HG03432 (cell line): ENCODE measurements at regions not wholly inside any gene's neighbourhood (a gene's known extent, or its start where the extent isn't known, plus 50 kb on each side); places are given as distances from the start of the nearest gene placed in this dataset.

Experiments
- ATAC-seq: cut with Tn5 transposase; IDR thresholded peaks from one replicate; pipeline ENCODE4 v1.9.1; 2021; ENCODE audit warnings: mild to moderate bottlenecking, moderate library complexity; ENCODE audit not compliant: unreplicated experiment

- no peak for ATAC-seq
These were observed 142.7 kb upstream of the SLC35B3 start for GRCh38 chr6:8578006-8578405.

GRCh38 chr6:8574749-8575468, 139.6 kb upstream of the SLC35B3 start:
- ATAC-seq: no peak

GRCh38 chr6:8574311-8574710, 139.0 kb upstream of the SLC35B3 start:
- ATAC-seq: no peak

DNA sequence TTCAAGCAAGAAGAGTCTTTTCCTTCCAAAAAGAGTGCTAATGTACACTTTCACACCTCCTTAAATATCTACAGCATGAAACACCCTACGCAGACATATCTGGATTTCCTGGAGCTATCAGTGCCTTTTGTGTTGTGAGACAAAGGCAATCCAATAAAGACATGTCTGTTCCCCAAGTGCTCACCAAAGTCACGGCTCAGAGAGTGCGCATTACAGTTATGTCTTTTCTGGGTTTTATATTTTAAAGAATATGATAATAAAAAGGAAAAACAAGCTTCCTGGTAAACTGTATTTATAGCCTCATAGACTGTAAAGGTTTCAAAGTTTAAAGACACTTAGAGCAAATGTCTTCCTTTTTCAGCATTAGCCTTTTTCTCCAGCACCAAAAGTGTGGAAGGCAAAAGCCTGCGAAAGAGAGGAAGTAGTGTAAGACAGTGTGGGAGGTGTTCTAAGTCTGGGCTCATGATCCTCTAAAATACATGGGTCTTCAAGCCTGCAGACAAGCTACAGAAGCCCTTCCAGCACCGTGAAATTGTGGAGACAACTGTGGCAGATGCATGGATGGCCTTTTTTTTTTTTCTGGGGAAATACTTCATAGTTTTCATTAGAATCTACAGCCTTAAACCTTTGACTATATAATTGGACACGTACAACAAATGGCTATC, 135.0 kb upstream of the SLC35B3 start:
- no peak for ATAC-seq

- no peak for ATAC-seq
These were observed 126.8 kb upstream of the SLC35B3 start for GRCh38 chr6:8562125-8562524.

DNA sequence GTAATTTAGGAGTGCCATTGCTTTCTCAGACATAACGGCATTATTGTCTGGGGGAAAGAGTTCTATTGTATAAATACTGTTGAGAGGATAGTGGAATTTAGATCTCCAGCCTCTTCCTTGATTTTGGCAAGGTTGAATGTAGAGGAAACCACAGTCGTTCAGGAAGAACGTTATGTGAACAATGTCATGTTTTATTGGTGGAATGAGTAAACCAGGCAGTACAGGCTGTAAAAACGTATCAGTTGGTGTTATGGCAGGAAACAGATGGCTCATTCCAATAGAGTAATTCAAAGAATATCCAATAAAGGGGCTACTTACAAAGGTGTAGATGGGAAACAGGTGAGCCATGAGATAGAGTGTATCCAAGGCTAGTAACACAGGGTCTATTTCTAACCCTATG, 123.6 kb upstream of the SLC35B3 start:
- ATAC-seq: no peak

GRCh38 chr6:8557014-8557748, 121.8 kb upstream of the SLC35B3 start:
- ATAC-seq: no peak

DNA sequence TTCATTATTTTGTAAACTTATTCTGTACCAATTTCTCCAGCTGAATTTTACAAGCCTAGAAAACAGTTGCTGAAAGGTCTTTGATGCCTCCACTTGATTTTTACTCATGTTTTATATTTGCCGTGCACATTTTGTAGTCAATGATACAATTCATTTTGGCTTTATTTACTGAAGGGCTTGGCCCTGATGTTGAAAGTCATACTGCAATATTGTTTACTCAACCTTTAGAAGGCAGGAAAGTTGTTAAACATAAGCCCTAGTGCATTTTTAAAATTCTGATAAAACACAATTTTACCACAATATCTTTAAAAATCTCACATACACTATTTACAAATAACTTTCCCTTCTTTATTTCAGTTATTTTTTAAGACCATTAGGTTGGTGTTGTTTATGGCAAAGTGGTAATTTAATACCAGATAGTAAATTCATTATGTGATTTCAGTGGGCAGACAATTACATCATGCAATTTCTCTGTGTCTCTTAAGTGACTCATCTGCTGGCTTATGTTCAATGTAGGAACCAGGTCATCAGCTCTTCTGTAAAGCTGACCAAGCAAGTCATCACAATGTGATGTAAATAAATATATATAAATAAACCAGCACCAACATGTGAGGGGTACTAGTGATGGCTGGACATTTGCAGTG, 121.1 kb upstream of the SLC35B3 start:
- ATAC-seq: no peak

- no peak for ATAC-seq
These were observed 116.6 kb upstream of the SLC35B3 start for GRCh38 chr6:8551993-8552392.

DNA sequence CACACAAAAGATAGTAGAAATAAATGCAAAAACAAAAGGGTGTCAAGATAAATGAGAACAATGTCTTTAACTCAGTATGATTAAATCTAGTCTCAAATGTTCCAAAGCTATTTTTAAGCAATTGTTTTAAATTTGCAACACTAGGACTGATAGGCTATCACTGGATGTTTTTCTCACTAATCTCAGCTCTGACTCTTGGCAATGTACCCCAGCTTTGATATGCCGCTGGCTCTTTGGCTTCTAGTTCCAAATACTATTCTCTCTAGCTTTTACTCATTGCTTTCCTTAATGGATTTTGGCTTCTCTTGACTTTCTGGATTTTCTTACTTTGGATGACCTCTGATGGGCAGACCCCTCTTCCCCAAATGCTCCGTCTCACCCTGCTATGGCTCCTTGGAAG, 116.0 kb upstream of the SLC35B3 start:
- no peak for ATAC-seq

GRCh38 chr6:8549074-8549790, 113.9 kb upstream of the SLC35B3 start:
- no peak for ATAC-seq

- ATAC-seq: no peak
These were observed 111.2 kb upstream of the SLC35B3 start for GRCh38 chr6:8546496-8546895.

- no peak for ATAC-seq
These were observed 110.0 kb upstream of the SLC35B3 start for GRCh38 chr6:8545336-8545735.

- ATAC-seq: no peak
These were observed 108.4 kb upstream of the SLC35B3 start for GRCh38 chr6:8543714-8544113.

GRCh38 chr6:8539453-8539852, 104.1 kb upstream of the SLC35B3 start:
- no peak for ATAC-seq

DNA sequence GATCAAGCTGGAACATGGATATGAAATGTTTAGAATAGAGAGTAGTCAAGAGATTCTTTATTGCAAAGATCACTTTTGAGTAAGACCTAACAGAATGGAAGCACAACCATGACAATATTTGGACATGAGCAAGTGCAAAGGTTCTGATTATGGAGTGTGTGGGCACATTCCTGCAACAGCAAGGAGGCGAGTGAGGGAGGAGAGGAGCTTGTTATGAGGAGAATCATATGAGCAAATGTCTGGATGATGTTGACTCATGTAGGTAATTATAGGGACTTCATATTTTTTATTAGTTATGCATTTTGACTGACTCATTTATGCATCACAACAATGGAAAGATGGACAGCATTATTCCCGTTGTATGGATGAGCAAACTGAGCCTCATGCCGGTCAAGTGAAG, 100.8 kb upstream of the SLC35B3 start:
- ATAC-seq: no peak

GRCh38 chr6:8535519-8535918, 100.2 kb upstream of the SLC35B3 start:
- ATAC-seq: no peak

- no peak for ATAC-seq
These were observed 95.6 kb upstream of the SLC35B3 start for GRCh38 chr6:8530785-8531435.

GRCh38 chr6:8529250-8529649, 93.9 kb upstream of the SLC35B3 start:
- ATAC-seq: no peak

- ATAC-seq: no peak
These were observed 92.5 kb upstream of the SLC35B3 start for GRCh38 chr6:8527818-8528217.
